HCT116 (cell line): ENCODE measurements at regions not wholly inside any gene's neighbourhood (a gene's known extent, or its start where the extent isn't known, plus 50 kb on each side); places are given as distances from the start of the nearest gene placed in this dataset.

ENCODE experiments used
- ATAC-seq: fragments of 200-7000 bp; cut with Tn5 transposase; 2 replicates; pipeline ENCODE4 v1.9.1; 2020; ENCODE audit warnings: mild to moderate bottlenecking, moderate library complexity
- BruUV-seq: library from RNA; stranded (reverse); fragments of 400-500 nt; replicated peaks from 2 replicates; lab custom pipeline; 2021; lab: Mats Ljungman, UMichigan
- CTCF ChIA-PET: fragments of 300-600 bp; sonication (Branson Sonifier 250); formaldehyde crosslinking; loops from one replicate; lab custom pipeline; 2021; ENCODE audit warnings: antibody characterized with exemption; lab: Charles Lee
- POLR2A ChIA-PET: fragments of 300-600, 350-600 bp; sonication (Branson Sonifier 250); formaldehyde crosslinking; loops from one replicate; lab custom pipeline; 2021; ENCODE audit warnings: antibody characterized with exemption; lab: Charles Lee
- RAD21 ChIA-PET, 2 experiments: fragments of 300-600 bp; sonication (Branson Sonifier 250); formaldehyde crosslinking; loops; one replicate each; lab custom pipeline; 2023; ENCODE audit warnings: low total read pairs in 2 of 2; ENCODE audit not compliant: uncharacterized antibody in 2 of 2, unreplicated experiment in 2 of 2, low non-redundant PET in 1 of 2; lab: Charles Lee
- DNase-seq: peaks from one replicate; pipeline ENCODE4 v3.0.0-alpha.2; 2010; ENCODE audit warnings: low read depth, low spot score
- H2AFZ ChIP-seq: fragments of 200-600 bp; shearing (Covaris generic), sonication (generic); 2 replicates; pipeline ENCODE4 v1.6.1; 2017; ENCODE audit warnings: low read depth, mixed run types, mixed read lengths, antibody characterized with exemption, low read length; ENCODE audit not compliant: poor library complexity, severe bottlenecking
- H3K27ac ChIP-seq: 2 replicates; pipeline ENCODE4 v1.5.1; 2012; ENCODE audit warnings: low read depth, low read length
- H3K27me3 ChIP-seq: fragments of 200-600 bp; sonication (generic); 2 replicates; pipeline ENCODE4 v1.6.1; 2016; ENCODE audit warnings: mixed run types, low read length, mixed read lengths; ENCODE audit not compliant: insufficient read depth
- H3K36me3 ChIP-seq, 2 experiments: fragments of 200-500 bp in 1 of 2; fragments of 200-600 bp in 1 of 2; sonication (Bioruptor generic) in 1 of 2; sonication (generic) in 1 of 2; 2 replicates each; pipeline versions ENCODE4 v1.5.1 to v1.6.1; 2014 to 2016; ENCODE audit warnings: low read length in 2 of 2, inconsistent platforms in 1 of 2, mixed read lengths in 1 of 2, mixed run types in 1 of 2; ENCODE audit not compliant: insufficient read depth in 2 of 2, control insufficient read depth in 1 of 2
- H3K4me1 ChIP-seq, 2 experiments: fragments of 200-600 bp in 1 of 2; sonication (generic) in 1 of 2; 2 replicates each; pipeline versions ENCODE4 v1.5.1 to v1.6.1; 2012 to 2017; ENCODE audit warnings: low read length in 2 of 2, inconsistent platforms in 1 of 2, mild to moderate bottlenecking in 1 of 2, mixed read lengths in 1 of 2, mixed run types in 1 of 2, moderate library complexity in 1 of 2; ENCODE audit not compliant: insufficient read depth in 2 of 2, control insufficient read depth in 1 of 2
- H3K4me2 ChIP-seq: fragments of 200-600 bp; sonication (generic); 2 replicates; pipeline ENCODE4 v1.6.1; 2017; ENCODE audit warnings: mixed run types, low read length, mixed read lengths
- H3K4me3 ChIP-seq, 2 experiments: fragments of 200-600 bp in 1 of 2; sonication (generic) in 1 of 2; replicated peaks in 1 of 2; 2 replicates each; pipeline ENCODE4 v1.5.1; 2011 to 2016; ENCODE audit warnings: low read length in 2 of 2, control low read depth in 1 of 2, low read depth in 1 of 2, mild to moderate bottlenecking in 1 of 2, mixed read lengths in 1 of 2, mixed run types in 1 of 2
- H3K79me2 ChIP-seq: fragments of 200-600 bp; sonication (generic); 2 replicates; pipeline ENCODE4 v1.6.1; 2017; ENCODE audit warnings: mild to moderate bottlenecking, mixed run types, low read length, moderate library complexity, mixed read lengths; ENCODE audit not compliant: insufficient read depth
- H3K9ac ChIP-seq: fragments of 200-600 bp; sonication (generic); 2 replicates; pipeline ENCODE4 v1.6.1; 2016; ENCODE audit warnings: low read length, mixed read lengths
- H3K9me2 ChIP-seq: fragments of 200-600 bp; sonication (generic), shearing (Covaris generic); 2 replicates; pipeline ENCODE4 v1.6.1; 2017; ENCODE audit warnings: mixed run types, mild to moderate bottlenecking, moderate library complexity; ENCODE audit not compliant: insufficient read depth
- H3K9me3 ChIP-seq, 2 experiments: fragments of 200-500 bp in 1 of 2; fragments of 200-600 bp in 1 of 2; sonication (Bioruptor generic) in 1 of 2; sonication (generic) in 1 of 2; 2 replicates each; pipeline ENCODE4 v1.6.1; 2014 to 2017; ENCODE audit warnings: low read length in 2 of 2, mixed read lengths in 2 of 2, inconsistent platforms in 1 of 2, low read depth in 1 of 2, mild to moderate bottlenecking in 1 of 2, mixed run types in 1 of 2, moderate library complexity in 1 of 2; ENCODE audit not compliant: control insufficient read depth in 1 of 2, insufficient read depth in 1 of 2
- H4K20me1 ChIP-seq: fragments of 200-600 bp; sonication (generic), shearing (Covaris generic); 2 replicates; pipeline ENCODE4 v1.6.1; 2017; ENCODE audit warnings: mixed run types, mild to moderate bottlenecking, moderate library complexity; ENCODE audit not compliant: insufficient read depth
- CBX3 ChIP-seq: IDR thresholded peaks from 2 replicates; pipeline ENCODE4 v1.6.1; 2012; ENCODE audit warnings: low read depth
- CEBPB ChIP-seq: IDR thresholded peaks from 2 replicates; pipeline ENCODE4 v1.6.1; 2012; ENCODE audit warnings: low read depth
- EGR1 ChIP-seq: IDR thresholded peaks from 2 replicates; pipeline ENCODE4 v1.6.1; 2012; ENCODE audit warnings: low read depth
- EZH2 ChIP-seq: fragments of 200-600 bp; sonication (generic); IDR thresholded peaks from 2 replicates; pipeline ENCODE4 v1.6.1; 2017; ENCODE audit warnings: antibody characterized with exemption, mixed run types
- FOSL1 ChIP-seq: IDR thresholded peaks from 2 replicates; pipeline ENCODE4 v1.6.1; 2012; ENCODE audit warnings: low read depth
- JUND ChIP-seq: IDR thresholded peaks from 2 replicates; pipeline ENCODE4 v1.6.1; 2012
- POLR2A ChIP-seq: IDR thresholded peaks from 2 replicates; pipeline ENCODE4 v1.7.0; 2011; ENCODE audit warnings: borderline replicate concordance; ENCODE audit not compliant: insufficient read depth, insufficient read length; ENCODE audit errors: extremely low read depth
- POLR2AphosphoS5 ChIP-seq: IDR thresholded peaks from 2 replicates; pipeline ENCODE4 v1.6.1; 2011; ENCODE audit warnings: mild to moderate bottlenecking, low read depth, low read length, moderate library complexity
- RAD21 ChIP-seq: IDR thresholded peaks from 2 replicates; pipeline ENCODE4 v1.6.1; 2012; ENCODE audit warnings: low read depth, mild to moderate bottlenecking
- SIN3A ChIP-seq: IDR thresholded peaks from 2 replicates; pipeline ENCODE4 v1.6.1; 2012; ENCODE audit warnings: low read depth
- SP1 ChIP-seq: IDR thresholded peaks from 2 replicates; pipeline ENCODE4 v1.6.1; 2012; ENCODE audit warnings: low read depth
- SRF ChIP-seq: IDR thresholded peaks from 2 replicates; pipeline ENCODE4 v1.6.1; 2012; ENCODE audit warnings: low read depth
- TCF7L2 ChIP-seq: IDR thresholded peaks from 2 replicates; pipeline ENCODE4 v1.7.0; 2011; ENCODE audit warnings: borderline replicate concordance, inconsistent platforms; ENCODE audit not compliant: insufficient read depth, insufficient read length; ENCODE audit errors: extremely low read depth
- YY1 ChIP-seq: IDR thresholded peaks from 2 replicates; pipeline ENCODE4 v1.6.1; 2011; ENCODE audit warnings: low read length, low read depth, moderate library complexity, mild to moderate bottlenecking; ENCODE audit not compliant: insufficient replicate concordance; ENCODE audit errors: extremely low read depth
- ZFX ChIP-seq: fragments of 450-650 bp; IDR thresholded peaks from 2 replicates; pipeline ENCODE4 v1.6.1; 2017
- ZNF274 ChIP-seq: fragments of 200-500 bp; sonication (Bioruptor generic); IDR thresholded peaks from 2 replicates; pipeline ENCODE4 v1.6.1; 2014; ENCODE audit warnings: mild to moderate bottlenecking, low read depth, low read length, inconsistent platforms
- intact Hi-C: fragments of 100-400 bp; cut with micrococcal nuclease; formaldehyde crosslinking; loops from 2 replicates; pipeline ENCODE4 v1.10.0; 2022
- TF ChIP-seq, protein P1 (sequence below): IDR thresholded peaks from 2 replicates; pipeline ENCODE4 v1.6.1; 2012
- TF ChIP-seq, protein P2 (sequence below), 3 experiments: fragments of 200-600 bp in 1 of 3; sonication (generic) in 1 of 3; IDR thresholded peaks in 2 of 3; conservative IDR thresholded peaks in 1 of 3; 2 replicates each; pipeline ENCODE4 v1.5.1; 2012 to 2017; ENCODE audit warnings: low read depth in 2 of 3, low read length in 2 of 3, antibody characterized with exemption in 1 of 3, borderline replicate concordance in 1 of 3, control low read depth in 1 of 3, mild to moderate bottlenecking in 1 of 3, mixed read lengths in 1 of 3, mixed run types in 1 of 3, moderate library complexity in 1 of 3; ENCODE audit not compliant: insufficient read depth in 1 of 3
- TF ChIP-seq, protein P3 (sequence below): IDR thresholded peaks from 2 replicates; pipeline ENCODE4 v1.6.1; 2012

DNA sequence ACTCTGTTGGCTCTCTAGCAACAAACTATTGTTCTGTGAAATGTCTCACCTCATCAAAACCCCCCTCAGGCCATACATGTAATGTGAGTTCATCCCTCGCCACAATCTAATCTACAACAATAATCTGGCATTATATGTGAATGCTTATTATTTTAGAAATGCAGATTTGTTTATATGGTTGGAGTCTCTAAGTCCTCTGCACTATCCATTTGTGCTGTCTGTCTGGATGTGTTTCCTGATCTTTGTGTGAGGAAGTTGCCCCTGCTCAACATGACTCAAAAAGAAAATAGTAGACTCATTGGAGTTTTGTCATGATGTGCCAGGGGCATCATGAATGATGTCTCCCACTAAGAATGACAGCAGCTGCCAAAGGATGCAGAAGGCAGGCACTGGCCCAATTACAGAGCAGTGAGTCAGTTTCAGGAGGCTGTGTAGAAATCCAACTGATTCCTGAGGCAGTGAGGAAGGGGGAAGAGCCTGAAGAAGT lies 161.6 kb upstream of the PDZRN3 start:
- Histone ChIP-seq H3K27ac (no peak overlapping the region), H2AFZ (no peak overlapping the region), H3K4me2 (no peak overlapping the region), H3K27me3 (no peaks in the 10 kb centered on the region), H4K20me1 (no peaks in the 10 kb centered on the region), H3K9me3 (peaks cover 0 to 10% of the 10 kb centered on the region in 2 experiments; a peak in 2 of 4 replicates), H3K36me3 (no peaks in the 10 kb centered on the region), H3K9ac (no peak overlapping the region), H3K79me2 (no peaks in the 10 kb centered on the region), H3K4me1 (no peaks in the 10 kb centered on the region), H3K9me2 (no peaks in the 10 kb centered on the region), H3K4me3 (no peak overlapping the region)
- intact Hi-C loops = no loop called here
- DNase-seq (no peak), ATAC-seq (no peak)
- ChIA-PET CTCF (no interaction called here), POLR2A (no interaction called here), RAD21 (no interaction called here)
- no TSS peak for BruUV-seq
- TF ChIP-seq FOSL1 (no peak), SRF (no peak), YY1 (no peak), SP1 (no peak), CEBPB (no peak), EGR1 (no peak), ZFX (no peak), SIN3A (no peak), ZNF274 (no peak), JUND (no peak), POLR2AphosphoS5 (no peak), EZH2 (no peak), TCF7L2 (no peak), RAD21 (no peak), POLR2A (no peak), CBX3 (no peak)
- TF ChIP-seq, protein P1, sequence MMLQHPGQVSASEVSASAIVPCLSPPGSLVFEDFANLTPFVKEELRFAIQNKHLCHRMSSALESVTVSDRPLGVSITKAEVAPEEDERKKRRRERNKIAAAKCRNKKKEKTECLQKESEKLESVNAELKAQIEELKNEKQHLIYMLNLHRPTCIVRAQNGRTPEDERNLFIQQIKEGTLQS = no peak
- TF ChIP-seq, protein P2, sequence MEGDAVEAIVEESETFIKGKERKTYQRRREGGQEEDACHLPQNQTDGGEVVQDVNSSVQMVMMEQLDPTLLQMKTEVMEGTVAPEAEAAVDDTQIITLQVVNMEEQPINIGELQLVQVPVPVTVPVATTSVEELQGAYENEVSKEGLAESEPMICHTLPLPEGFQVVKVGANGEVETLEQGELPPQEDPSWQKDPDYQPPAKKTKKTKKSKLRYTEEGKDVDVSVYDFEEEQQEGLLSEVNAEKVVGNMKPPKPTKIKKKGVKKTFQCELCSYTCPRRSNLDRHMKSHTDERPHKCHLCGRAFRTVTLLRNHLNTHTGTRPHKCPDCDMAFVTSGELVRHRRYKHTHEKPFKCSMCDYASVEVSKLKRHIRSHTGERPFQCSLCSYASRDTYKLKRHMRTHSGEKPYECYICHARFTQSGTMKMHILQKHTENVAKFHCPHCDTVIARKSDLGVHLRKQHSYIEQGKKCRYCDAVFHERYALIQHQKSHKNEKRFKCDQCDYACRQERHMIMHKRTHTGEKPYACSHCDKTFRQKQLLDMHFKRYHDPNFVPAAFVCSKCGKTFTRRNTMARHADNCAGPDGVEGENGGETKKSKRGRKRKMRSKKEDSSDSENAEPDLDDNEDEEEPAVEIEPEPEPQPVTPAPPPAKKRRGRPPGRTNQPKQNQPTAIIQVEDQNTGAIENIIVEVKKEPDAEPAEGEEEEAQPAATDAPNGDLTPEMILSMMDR (IDR thresholded peaks at IDR 0.05 in 2 of 3, conservative IDR thresholded peaks at IDR 0.05 in 1 of 3; ENCODE audit: borderline replicate concordance in 1 of 3, insufficient read depth in 1 of 3, low read depth in 2 of 3, low read length in 2 of 3) = no peak
- TF ChIP-seq, protein P3, sequence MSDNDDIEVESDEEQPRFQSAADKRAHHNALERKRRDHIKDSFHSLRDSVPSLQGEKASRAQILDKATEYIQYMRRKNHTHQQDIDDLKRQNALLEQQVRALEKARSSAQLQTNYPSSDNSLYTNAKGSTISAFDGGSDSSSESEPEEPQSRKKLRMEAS = no peak
